ENCODE measurements at regions not wholly inside any gene's neighbourhood (a gene's known extent, or its start where the extent isn't known, plus 50 kb on each side); places are given as distances from the start of the nearest gene placed in this dataset.

DNA sequence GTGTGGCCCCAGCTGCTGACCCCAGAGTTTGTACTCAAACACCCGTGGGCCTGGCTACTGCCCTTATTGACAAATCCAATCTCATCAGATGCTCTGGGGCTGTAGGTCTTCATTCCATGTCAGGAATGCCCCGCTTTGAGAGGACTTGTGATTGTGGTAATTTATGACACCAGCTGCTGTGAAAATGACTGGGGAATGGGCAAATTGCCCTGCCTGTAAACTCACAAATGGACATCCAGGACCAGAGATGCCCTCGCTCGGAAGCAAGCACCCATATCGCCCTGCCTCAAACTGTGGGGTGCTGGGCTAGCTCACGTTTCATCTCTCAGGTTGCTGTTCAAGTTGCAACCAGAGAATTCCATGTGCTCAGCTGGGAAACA, 225.9 kb upstream of the MAP3K1 start:
- H3K4me1 ChIP-seq (ENCODE audit: insufficient read depth): peaks cover 11% of the 10 kb centered on the region
- no peaks in the 10 kb centered on the region for H3K9me3 ChIP-seq (ENCODE audit: low read depth)
- no peak overlapping the region for H3K4me3 ChIP-seq
- no peaks in the 10 kb centered on the region for H3K36me3 ChIP-seq (replicated peaks; ENCODE audit: insufficient read depth, low read depth)
- H4K20me1 ChIP-seq (ENCODE audit: insufficient read depth, poor library complexity, severe bottlenecking): no peaks in the 10 kb centered on the region
- DNase-seq (ENCODE audit: low spot score): no peak
- H2AFZ ChIP-seq: no peak overlapping the region
- no peaks in the 10 kb centered on the region for H3K9me2 ChIP-seq (replicated peaks; ENCODE audit: insufficient read depth)
- 76% methylated on average over 6 of the region's 6 CpGs for WGBS (ENCODE audit: low lambda C conversion rate, missing lambda C conversion rate)
- H3K27ac ChIP-seq: no peak overlapping the region
- no peaks in the 10 kb centered on the region for H3K79me2 ChIP-seq
- no peak overlapping the region for H3K4me2 ChIP-seq
- TF ChIP-seq, protein P1, sequence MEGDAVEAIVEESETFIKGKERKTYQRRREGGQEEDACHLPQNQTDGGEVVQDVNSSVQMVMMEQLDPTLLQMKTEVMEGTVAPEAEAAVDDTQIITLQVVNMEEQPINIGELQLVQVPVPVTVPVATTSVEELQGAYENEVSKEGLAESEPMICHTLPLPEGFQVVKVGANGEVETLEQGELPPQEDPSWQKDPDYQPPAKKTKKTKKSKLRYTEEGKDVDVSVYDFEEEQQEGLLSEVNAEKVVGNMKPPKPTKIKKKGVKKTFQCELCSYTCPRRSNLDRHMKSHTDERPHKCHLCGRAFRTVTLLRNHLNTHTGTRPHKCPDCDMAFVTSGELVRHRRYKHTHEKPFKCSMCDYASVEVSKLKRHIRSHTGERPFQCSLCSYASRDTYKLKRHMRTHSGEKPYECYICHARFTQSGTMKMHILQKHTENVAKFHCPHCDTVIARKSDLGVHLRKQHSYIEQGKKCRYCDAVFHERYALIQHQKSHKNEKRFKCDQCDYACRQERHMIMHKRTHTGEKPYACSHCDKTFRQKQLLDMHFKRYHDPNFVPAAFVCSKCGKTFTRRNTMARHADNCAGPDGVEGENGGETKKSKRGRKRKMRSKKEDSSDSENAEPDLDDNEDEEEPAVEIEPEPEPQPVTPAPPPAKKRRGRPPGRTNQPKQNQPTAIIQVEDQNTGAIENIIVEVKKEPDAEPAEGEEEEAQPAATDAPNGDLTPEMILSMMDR (IDR thresholded peaks at IDR 0.05; ENCODE audit: poor library complexity): no peak
- TF ChIP-seq EZH2phosphoT487 (IDR thresholded peaks at IDR 0.05; ENCODE audit: low read depth, severe bottlenecking, unreplicated experiment): no peak
- no peak for TF ChIP-seq EZH2 (IDR thresholded peaks at IDR 0.05; ENCODE audit: borderline replicate concordance)
- no peaks in the 10 kb centered on the region for H3K27me3 ChIP-seq

DNA sequence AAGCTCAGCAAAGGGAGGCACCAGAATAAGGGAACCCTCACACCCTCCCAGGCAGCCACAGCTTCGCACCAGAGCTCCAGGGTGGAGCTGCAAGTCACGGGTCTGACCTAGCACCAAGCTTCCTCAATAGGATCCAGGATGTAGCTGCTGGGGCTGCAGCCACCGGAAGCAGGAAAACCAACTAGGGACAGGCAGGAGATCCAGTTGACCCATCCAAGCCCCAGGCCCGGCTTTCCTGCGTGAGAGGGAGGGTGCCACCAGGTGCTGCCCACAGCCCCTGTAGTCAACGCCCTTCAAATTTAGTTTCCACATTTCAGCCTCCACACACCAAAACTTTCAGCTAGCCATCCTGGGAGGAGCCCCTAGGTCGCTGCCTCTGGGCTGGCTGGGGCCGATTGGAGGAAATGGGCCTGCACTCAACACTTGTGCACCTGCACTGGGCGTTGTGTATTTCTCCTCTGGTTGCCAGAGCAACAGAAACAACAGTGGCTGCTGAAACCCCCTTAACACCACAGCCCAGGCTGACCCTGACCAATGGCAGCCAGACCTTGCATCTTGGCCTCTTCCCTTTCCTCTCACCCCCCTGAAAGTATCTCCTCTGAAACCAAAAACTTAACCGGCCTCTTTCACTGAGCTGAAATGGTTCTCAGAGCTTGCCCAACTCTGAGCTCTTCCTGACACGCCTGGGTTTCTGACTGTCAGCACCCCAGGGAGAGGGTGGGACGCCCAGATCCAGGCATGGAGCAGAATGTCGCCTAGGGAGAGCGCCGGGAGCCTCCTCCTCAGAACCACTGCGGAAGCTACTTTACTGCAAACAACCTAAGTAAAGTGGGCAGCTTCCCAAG, 226.5 kb upstream of the MAP3K1 start:
- H3K27ac ChIP-seq: no peak overlapping the region

DNA sequence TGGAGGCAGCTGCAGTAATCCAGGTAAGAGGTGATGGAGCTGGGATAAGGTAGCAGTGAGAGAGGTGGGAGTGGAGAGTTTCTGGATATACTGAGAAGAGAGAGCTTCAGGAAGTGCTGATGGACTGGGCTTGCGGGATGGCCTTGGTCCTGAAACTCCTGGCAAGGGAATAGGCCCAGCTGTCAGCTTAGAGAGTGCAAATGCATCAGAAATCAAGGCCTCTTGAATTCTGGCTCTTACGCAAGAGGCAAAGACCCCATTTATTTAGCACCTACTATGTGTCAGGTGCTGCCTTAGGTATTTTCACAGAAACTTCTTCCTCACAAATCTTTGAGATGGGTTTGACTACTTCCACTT, 227.2 kb upstream of the MAP3K1 start:
- Histone ChIP-seq H3K36me3 (replicated peaks; ENCODE audit: insufficient read depth, low read depth) (no peaks in the 10 kb centered on the region), H4K20me1 (ENCODE audit: insufficient read depth, poor library complexity, severe bottlenecking) (no peaks in the 10 kb centered on the region), H2AFZ (no peak overlapping the region), H3K9me2 (replicated peaks; ENCODE audit: insufficient read depth) (no peaks in the 10 kb centered on the region), H3K4me1 (ENCODE audit: insufficient read depth) (peaks cover 11% of the 10 kb centered on the region), H3K4me3 (no peak overlapping the region), H3K4me2 (no peak overlapping the region), H3K27ac (no peak overlapping the region), H3K27me3 (no peaks in the 10 kb centered on the region), H3K9me3 (ENCODE audit: low read depth) (no peaks in the 10 kb centered on the region), H3K79me2 (no peaks in the 10 kb centered on the region)
- DNase-seq (ENCODE audit: low spot score): no peak
- WGBS (ENCODE audit: low lambda C conversion rate, missing lambda C conversion rate): 95% methylated on average over 2 of the region's 2 CpGs
- TF ChIP-seq, protein P1 (IDR thresholded peaks at IDR 0.05; ENCODE audit: poor library complexity): no peak
- TF ChIP-seq EZH2 (IDR thresholded peaks at IDR 0.05; ENCODE audit: borderline replicate concordance) (no peak), EZH2phosphoT487 (IDR thresholded peaks at IDR 0.05; ENCODE audit: low read depth, severe bottlenecking, unreplicated experiment) (no peak)

More for the DNA sequence above, 226.5 kb upstream of the MAP3K1 start:
- Histone ChIP-seq H3K4me2 (no peak overlapping the region), H3K36me3 (replicated peaks; ENCODE audit: insufficient read depth, low read depth) (no peaks in the 10 kb centered on the region), H4K20me1 (ENCODE audit: insufficient read depth, poor library complexity, severe bottlenecking) (no peaks in the 10 kb centered on the region), H2AFZ (no peak overlapping the region), H3K4me3 (no peak overlapping the region), H3K9me2 (replicated peaks; ENCODE audit: insufficient read depth) (no peaks in the 10 kb centered on the region), H3K79me2 (no peaks in the 10 kb centered on the region), H3K9me3 (ENCODE audit: low read depth) (no peaks in the 10 kb centered on the region), H3K27me3 (no peaks in the 10 kb centered on the region), H3K4me1 (ENCODE audit: insufficient read depth) (peaks cover 11% of the 10 kb centered on the region)
- TF ChIP-seq EZH2 (IDR thresholded peaks at IDR 0.05; ENCODE audit: borderline replicate concordance): no peak
- TF ChIP-seq, protein P1 (IDR thresholded peaks at IDR 0.05; ENCODE audit: poor library complexity): no peak
- no peak for DNase-seq (ENCODE audit: low spot score)
- 91% methylated on average over 16 of the region's 16 CpGs for WGBS (ENCODE audit: low lambda C conversion rate, missing lambda C conversion rate)
